ENCODE measurements at regions not wholly inside any gene's neighbourhood (a gene's known extent, or its start where the extent isn't known, plus 50 kb on each side); places are given as distances from the start of the nearest gene placed in this dataset.

- TF ChIP-seq, protein P1, sequence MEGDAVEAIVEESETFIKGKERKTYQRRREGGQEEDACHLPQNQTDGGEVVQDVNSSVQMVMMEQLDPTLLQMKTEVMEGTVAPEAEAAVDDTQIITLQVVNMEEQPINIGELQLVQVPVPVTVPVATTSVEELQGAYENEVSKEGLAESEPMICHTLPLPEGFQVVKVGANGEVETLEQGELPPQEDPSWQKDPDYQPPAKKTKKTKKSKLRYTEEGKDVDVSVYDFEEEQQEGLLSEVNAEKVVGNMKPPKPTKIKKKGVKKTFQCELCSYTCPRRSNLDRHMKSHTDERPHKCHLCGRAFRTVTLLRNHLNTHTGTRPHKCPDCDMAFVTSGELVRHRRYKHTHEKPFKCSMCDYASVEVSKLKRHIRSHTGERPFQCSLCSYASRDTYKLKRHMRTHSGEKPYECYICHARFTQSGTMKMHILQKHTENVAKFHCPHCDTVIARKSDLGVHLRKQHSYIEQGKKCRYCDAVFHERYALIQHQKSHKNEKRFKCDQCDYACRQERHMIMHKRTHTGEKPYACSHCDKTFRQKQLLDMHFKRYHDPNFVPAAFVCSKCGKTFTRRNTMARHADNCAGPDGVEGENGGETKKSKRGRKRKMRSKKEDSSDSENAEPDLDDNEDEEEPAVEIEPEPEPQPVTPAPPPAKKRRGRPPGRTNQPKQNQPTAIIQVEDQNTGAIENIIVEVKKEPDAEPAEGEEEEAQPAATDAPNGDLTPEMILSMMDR (IDR thresholded peaks at IDR 0.05; ENCODE audit: insufficient read depth, low read depth, low read length), result no peak
- TF ChIP-seq EZH2 (IDR thresholded peaks at IDR 0.05; ENCODE audit: insufficient read depth, low read length), result no peak
Measured at GRCh38 chr18:76708071-76708721, 114.2 kb upstream of the ZNF236 start.

All from astrocyte (in vitro differentiated cells and primary cell).